Ascending aorta (tissue), 2 donors: ENCODE measurements at regions not wholly inside any gene's neighbourhood (a gene's known extent, or its start where the extent isn't known, plus 50 kb on each side); places are given as distances from the start of the nearest gene placed in this dataset.
A peak's percentile ranks its signal among the peaks of the same experiment; 100 is the strongest.
"Not testable (repeated sequence)": the region's sequence is repeated elsewhere in the genome, so short reads cannot be mapped to it uniquely, and the experiment has no call there.

Source experiments
- DNase-seq, 2 donors: peaks; one replicate each; pipeline ENCODE4 v3.0.0-alpha.2; 2019; ENCODE audit warnings: low spot score in 2 of 2
- H3K27ac ChIP-seq, 2 donors: fragments of 200-600 bp; sonication (generic); one replicate each; pipeline ENCODE4 v1.5.1; 2016 to 2017; ENCODE audit warnings: mild to moderate bottlenecking in 1 of 2
- H3K27me3 ChIP-seq: fragments of 200-600 bp; sonication (generic); one replicate; pipeline ENCODE4 v1.5.1; 2017
- H3K36me3 ChIP-seq, 2 donors: fragments of 200-600 bp; sonication (generic); one replicate each; pipeline ENCODE4 v1.5.1; 2016
- H3K4me1 ChIP-seq, 2 donors: fragments of 200-600 bp; sonication (generic); one replicate each; pipeline ENCODE4 v1.5.1; 2016 to 2017; ENCODE audit warnings: mild to moderate bottlenecking in 1 of 2
- H3K4me3 ChIP-seq, 2 donors: fragments of 200-600 bp; sonication (generic); one replicate each; pipeline ENCODE4 v1.5.1; 2016 to 2017; ENCODE audit warnings: mild to moderate bottlenecking in 1 of 2
- H3K9me3 ChIP-seq, 2 donors: fragments of 200-600 bp; sonication (generic); one replicate each; pipeline ENCODE4 v1.5.1; 2016
- intact Hi-C: fragments of 100-400 bp; cut with DNase I; formaldehyde crosslinking; loops from one replicate; pipeline ENCODE4 v1.15.1; 2023
- TF ChIP-seq, protein P1 (sequence below), 3 experiments: fragments of 200-600 bp in 2 of 3; fragments of 450-650 bp in 1 of 3; sonication (generic) in 2 of 3; IDR thresholded peaks; one replicate each; pipeline ENCODE4 v1.5.1; 2016 to 2019; ENCODE audit warnings: antibody characterized with exemption in 3 of 3, mild to moderate bottlenecking in 1 of 3, moderate library complexity in 1 of 3

DNA sequence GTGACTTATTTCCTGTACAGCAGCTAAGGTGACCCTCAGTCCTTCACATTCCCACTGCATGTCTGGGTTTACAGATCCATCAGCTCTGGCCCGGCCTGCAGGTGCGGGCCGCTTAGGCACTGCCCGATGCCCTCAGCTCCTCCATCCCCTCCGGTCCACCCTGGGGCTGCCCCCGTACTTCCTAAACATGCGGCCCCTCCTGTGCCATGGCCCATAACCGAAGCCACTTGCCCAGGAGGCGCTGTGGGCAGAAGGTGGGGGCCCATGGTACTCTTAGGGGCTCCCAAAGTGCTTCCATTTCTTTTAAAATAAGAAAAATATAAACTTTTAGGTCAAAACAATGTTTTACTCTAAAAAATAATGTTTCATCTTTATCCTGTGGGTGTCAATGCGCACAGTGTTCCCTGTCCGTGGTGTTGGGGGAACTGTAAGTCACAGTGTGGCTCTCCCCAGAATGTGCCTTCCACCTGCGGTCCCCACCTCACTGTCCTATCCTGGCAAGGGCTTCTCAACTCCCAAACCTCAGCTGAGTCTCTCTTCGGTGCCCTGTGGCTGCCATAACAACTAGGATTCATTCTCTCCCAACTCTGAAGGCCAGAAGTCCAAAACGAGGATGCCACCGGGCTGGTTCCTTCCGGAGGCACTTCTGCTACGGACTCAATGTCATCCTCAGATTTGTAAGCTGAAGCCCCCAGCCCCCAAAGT lies 132.7 kb upstream of the LPCAT1 start:
- Histone ChIP-seq H3K36me3 (no peaks in the 10 kb centered on the region), H3K27ac (no peak overlapping the region), H3K27me3 (peaks cover 4% of the 10 kb centered on the region), H3K9me3 (no peaks in the 10 kb centered on the region), H3K4me1 (no peaks in the 10 kb centered on the region), H3K4me3 (no peak overlapping the region)
- TF ChIP-seq, protein P1, sequence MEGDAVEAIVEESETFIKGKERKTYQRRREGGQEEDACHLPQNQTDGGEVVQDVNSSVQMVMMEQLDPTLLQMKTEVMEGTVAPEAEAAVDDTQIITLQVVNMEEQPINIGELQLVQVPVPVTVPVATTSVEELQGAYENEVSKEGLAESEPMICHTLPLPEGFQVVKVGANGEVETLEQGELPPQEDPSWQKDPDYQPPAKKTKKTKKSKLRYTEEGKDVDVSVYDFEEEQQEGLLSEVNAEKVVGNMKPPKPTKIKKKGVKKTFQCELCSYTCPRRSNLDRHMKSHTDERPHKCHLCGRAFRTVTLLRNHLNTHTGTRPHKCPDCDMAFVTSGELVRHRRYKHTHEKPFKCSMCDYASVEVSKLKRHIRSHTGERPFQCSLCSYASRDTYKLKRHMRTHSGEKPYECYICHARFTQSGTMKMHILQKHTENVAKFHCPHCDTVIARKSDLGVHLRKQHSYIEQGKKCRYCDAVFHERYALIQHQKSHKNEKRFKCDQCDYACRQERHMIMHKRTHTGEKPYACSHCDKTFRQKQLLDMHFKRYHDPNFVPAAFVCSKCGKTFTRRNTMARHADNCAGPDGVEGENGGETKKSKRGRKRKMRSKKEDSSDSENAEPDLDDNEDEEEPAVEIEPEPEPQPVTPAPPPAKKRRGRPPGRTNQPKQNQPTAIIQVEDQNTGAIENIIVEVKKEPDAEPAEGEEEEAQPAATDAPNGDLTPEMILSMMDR (IDR thresholded peaks at IDR 0.05), result no peak
- intact Hi-C loops, result no loop called here
- peak in 1 of 2 donors; percentile 27 for DNase-seq

DNA sequence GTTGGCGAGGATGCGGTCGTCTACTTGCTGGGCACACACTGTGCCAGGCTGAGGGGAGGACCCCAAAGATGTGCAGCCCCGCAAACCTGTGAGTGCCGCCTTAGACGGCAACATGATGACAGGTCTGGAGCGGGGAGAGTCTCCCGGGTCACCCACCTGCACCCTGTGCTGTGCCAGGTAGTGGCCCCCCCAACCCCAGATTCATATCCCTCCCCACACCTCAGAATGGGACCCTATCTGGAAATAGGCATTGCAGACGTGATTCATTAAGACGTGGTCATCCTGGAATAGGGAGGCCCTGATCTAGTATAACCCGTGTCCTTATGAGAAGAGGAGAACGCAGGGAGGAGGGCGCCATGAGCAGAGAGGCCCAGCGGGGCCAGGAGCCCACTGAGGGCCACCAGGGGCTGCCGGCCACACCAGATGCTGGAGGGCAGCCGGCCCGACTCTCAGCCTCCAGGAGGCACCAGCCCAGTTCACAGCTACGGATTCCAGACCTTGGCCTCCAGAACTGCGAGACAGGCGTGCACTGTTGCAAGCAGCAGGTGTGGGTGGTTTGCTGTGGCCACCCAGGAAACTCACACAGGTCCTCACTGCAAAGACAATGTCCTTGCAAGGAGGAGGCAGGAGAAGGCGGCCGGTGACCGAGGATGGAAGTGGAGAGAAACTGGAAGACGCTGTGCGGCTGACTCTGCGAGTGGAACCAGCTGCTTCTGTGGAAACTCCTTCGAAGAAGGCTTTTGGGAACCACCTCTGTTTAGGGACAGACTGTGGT lies 131.9 kb upstream of the LPCAT1 start:
- no peaks in the 10 kb centered on the region for H3K4me1 ChIP-seq
- H3K4me3 ChIP-seq, result no peak overlapping the region
- intact Hi-C loops, result no loop called here
- peaks cover 4% of the 10 kb centered on the region for H3K27me3 ChIP-seq
- H3K36me3 ChIP-seq, result no peaks in the 10 kb centered on the region
- no peaks in the 10 kb centered on the region for H3K9me3 ChIP-seq
- H3K27ac ChIP-seq, result no peak overlapping the region
- TF ChIP-seq, protein P1 (IDR thresholded peaks at IDR 0.05), result no peak
- no peak for DNase-seq

DNA sequence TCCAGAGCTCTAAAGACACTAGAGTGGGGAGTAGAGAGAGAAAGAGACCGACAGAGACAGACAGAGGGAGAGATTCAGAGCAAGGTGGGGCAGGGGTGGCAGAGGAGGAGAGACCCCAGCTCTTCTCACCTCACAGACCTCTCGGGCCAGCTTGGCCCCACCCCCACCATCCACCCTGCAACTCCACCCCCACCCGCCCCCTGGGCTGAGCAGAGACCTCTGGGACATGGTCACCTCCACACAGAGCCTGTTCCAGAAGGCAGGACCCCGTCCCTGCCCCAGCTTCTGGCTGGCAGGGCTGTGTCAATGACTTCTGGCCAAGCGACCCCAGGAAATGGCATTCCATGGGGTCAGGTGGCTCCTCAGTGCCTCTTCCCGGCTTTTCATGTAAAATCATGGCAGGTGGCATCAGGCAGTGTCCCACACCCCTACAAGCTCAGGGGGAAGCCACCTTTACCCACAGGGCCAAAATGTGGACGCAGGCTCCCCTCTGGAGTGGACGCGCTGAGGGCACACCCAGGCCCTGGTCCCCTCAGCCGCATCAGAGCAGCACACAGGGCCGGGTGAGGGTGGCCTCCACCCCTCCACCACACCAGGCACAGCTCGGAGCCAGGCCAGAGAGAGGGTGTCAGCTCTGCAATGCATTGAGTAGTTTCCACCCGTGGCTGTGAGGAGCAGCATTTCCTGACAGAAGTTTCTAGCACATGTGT lies 131.2 kb upstream of the LPCAT1 start:
- DNase-seq, result peak in 1 of 2 donors; percentile 38
- Histone ChIP-seq H3K9me3 (no peaks in the 10 kb centered on the region), H3K4me3 (no peak overlapping the region), H3K4me1 (no peaks in the 10 kb centered on the region), H3K36me3 (no peaks in the 10 kb centered on the region), H3K27ac (no peak overlapping the region), H3K27me3 (peaks cover 4% of the 10 kb centered on the region)
- TF ChIP-seq, protein P1 (IDR thresholded peaks at IDR 0.05), result no peak
- intact Hi-C loops, result no loop called here

DNA sequence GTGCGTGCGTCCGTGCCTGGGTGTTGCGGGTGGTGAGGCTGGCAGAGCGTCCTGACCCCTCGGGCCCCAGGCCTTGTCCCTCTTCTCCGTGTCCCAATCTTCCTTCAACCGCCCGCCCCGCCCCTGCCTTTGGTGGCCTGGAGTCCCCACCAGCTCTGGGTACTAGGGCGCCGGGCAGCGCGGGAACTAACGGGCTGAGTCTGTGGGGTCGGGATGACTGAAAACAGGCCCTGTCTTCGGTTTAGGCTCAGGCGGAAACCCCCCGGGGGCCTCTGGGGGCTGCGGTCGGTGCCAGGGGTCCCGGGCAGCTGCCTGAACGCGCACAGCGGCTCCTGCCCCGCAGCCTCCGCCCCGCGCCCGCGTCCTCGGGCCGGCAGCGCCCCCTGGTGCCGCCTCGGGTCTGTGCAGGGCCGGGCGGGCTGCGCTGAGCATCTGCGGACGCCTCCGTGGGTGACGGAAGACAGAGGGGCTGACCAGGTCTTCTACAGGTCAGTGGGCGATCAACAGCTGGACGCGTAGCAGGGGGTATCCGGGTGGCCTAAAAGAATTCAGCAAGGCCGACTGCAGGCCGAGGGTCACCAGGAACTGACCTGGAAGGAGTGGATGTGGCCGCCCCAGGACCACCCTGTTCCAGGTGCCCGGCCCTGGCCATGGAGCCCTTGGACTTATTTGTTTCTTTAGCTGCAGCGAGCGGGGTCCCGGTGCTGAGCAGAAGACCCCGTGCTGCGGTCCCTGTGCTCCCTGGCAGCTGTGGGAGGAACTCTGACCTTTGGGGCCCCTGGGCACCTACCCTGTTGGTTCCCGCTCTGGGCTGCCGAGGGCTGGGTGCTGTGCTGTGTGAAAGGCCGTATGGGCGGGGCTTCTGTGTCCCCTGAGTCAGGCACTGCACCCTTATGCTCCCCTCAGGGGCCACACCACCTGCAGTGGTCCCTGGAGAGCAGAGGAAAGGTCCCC lies 130.2 kb upstream of the LPCAT1 start:
- H3K4me1 ChIP-seq, H3K4me3 ChIP-seq, H3K9me3 ChIP-seq, H3K27ac ChIP-seq, H3K27me3 ChIP-seq, intact Hi-C loops, H3K36me3 ChIP-seq: not testable (repeated sequence)
- TF ChIP-seq, protein P1 (IDR thresholded peaks at IDR 0.05), result peak; percentile 11 to 31 (median 20)
- peak in 1 of 2 donors; percentile 52 for DNase-seq
